Activated CD8-positive, alpha-beta memory T cell treated with anti-CD3 and anti-CD28 coated beads, Interleukin-2, amount 50 U/mL, for 24 hours (primary cell): ENCODE measurements at regions not wholly inside any gene's neighbourhood (a gene's known extent, or its start where the extent isn't known, plus 50 kb on each side); places are given as distances from the start of the nearest gene placed in this dataset.

Experiments
- DNase-seq: peaks from one replicate; pipeline ENCODE4 v3.0.0-alpha.2; 2020; ENCODE audit errors: extremely low read depth

DNA sequence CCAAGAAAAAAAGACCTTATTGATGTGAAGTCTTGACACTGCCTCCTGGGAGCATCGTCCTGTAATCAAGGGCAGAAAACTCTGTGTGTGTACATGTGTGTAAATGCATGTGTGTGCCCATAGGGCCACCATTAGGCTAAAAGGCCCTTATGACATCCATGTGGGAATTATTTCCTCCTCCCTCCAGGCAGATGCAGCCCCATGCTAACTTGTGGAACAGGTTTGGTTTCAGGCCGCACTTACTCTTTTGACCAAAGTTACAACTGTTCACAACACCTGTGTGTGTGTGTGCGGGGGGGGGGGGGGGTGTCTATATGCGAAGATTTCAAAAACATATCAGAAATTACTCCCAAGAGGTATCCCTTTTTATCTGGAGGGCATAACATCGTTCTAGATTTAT is 87.4 kb upstream of the SLC14A2 start:
- DNase-seq, result no peak

DNA sequence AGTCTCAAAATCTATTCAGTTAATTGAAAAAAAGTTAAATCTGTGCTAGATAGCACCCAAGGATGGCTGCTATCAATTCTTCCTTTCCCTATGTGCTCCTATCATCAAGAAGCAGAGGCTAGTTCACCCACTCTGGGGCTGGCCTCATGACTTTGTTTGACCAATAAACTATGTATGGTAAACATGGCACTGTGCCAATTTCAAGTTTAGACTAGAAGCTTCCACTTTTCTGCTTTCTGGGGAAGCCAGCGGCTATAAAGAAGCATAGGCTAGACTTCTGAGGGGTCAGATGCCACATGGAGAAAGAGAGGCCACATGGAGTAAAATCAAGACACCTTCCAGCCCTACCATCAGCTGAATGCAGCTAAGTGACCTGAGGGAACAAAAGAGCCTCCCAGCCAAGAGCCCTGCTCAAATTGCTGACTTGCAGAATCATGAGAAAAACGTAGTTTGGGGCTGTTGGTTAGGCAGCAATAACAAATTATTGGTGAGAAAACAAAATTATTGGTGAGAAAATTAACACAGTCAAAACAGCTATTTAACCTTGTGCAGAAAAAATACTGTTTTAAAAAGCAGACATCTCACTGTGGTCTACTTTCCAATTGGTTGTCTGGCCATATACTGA is 86.5 kb upstream of the SLC14A2 start:
- no peak for DNase-seq

GRCh38 chr18:45538444-45538843 is 76.8 kb upstream of the SLC14A2 start:
- DNase-seq, result no peak

DNA sequence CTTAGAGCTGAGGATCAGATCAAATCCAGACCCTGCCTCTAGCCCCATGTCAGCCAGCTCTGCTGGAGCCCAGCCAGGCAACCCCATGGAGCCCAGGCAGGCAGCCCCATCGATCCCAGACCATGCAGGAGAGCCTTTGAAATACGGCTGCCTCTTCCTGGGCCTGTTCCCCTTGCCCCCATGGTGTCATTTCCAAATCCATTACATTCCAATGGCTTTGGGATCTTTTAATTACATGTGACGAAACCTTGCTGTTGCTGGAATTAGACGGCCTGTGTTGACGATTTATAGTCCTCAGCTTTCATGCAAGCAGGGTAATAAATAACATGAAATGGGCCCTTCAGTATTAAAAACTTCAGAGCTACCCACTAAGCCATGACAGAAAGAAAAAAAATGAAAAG is 75.8 kb upstream of the SLC14A2 start:
- no peak for DNase-seq

GRCh38 chr18:45540125-45540524 is 75.2 kb upstream of the SLC14A2 start:
- no peak for DNase-seq

DNA sequence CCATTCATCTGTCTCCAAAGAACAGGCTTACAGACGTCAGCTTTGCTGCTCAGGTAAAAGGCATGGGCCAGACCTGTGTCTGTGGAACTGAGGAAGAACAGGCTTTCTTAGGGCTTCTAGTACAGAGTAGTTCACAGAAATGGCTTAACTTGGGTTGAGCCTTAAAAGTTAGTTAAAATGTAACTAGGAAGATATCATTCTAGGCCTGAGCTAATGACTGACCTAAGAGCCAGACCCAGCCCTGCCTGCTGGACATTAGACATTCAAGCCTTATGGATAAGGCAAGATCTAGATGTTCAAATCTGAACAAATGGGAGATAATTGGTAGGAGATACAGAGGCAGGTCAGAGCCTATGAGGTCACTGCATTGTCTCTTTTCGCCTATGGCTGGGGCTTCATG is 73.9 kb upstream of the SLC14A2 start:
- DNase-seq, result no peak

DNA sequence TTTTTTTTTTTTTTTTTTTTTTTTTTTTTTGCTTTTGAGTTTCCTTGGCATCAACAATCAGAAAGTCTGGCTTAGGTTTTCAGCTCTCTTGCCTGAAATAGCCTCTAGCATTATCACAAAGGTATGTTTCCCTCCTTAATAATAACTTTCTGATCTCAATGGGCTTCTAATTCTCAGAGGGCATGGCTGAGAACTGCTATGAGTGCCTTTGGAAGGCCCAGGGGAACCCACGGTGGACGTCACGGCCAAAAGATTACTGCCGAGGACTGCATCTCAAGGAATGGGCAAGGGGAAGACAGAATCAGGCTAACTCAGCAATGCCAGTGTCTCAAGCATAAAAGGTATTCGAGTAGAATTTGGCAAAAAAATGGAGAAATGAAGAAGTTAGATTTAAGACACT is 73.2 kb upstream of the SLC14A2 start:
- no peak for DNase-seq

GRCh38 chr18:45547910-45548309 is 67.4 kb upstream of the SLC14A2 start:
- no peak for DNase-seq

DNA sequence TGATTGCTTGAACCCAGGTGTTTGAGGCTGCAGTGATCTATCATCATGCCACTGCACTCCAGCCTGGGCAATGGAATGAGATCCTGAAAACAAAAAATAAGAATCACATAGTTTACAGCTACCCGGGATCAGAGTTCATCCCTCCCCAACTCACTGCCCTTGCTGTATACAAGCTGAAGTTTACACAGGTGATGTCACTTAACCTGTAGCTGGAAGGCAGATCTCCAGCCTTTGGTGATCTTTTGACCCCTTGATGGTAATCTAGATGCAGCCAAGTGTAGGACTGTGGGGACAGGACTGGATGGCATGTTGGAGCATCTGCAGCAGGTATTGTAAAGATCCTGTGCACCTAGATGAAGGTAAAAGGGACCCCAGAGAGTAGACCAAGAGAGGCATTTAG is 66.7 kb upstream of the SLC14A2 start:
- no peak for DNase-seq

- no peak for DNase-seq
Observed at GRCh38 chr18:45549290-45549689, 66.0 kb upstream of the SLC14A2 start.

DNA sequence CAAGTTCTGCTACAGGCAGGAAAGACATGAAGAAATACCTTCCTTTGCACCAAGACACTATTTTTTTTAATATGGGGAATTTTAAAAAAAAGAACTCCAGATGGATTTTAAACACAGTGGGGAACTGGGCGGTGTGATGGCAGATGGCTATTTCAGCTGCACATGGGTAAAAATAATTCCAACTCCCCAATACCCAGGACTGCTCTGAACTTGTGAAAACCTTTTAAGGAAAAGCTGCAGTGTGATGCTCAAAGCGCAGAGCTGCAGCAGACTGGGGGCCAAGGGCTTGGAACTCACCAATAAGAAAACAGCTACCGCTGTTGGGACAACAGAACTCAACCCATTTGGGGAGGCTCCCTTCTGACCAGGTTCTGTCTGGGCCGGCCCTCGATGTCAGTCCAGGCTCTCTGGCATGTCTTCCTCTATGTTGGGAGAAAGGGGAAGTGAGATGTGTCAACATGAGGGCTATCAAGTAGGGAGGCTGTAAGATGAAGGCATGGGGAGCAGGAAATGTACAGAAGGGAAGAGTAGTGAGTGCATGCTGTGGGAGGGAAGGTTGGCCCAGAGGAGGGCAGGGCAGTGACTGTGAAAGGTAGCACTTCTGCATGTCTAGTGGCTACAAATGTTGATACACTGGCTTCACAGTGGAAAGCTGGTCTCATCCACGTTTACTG is 64.0 kb upstream of the SLC14A2 start:
- no peak for DNase-seq

DNA sequence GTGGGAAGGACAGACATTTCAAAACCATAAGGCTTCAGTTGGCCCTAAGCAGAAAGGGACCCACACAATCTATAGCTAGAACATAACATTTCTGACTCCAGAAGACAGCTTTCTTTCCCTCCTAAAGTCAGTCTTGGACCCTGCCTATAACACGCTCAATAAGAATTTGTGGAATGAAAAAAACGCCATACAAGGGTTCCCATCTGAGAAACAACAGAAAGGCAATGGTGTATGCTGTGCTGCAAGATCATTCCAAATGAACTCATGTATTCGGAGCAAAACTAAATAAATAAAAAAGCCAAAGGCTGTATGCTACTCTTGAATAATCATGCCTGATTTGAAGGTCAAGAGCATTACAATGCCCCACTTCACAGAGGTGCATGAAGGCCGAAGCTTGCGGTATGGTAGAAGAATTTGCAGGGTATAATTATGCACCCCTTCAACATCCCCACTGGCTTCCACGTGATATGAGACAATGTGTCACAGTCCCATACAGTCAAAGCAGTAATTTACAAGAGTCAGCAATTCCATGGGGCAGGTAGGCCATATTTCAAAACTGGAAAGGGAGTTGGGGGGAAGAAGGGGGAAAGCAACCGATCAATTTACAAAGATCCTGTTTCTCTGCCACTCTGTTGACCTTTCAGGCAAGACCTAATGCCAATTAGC is 61.4 kb upstream of the SLC14A2 start:
- no peak for DNase-seq

DNA sequence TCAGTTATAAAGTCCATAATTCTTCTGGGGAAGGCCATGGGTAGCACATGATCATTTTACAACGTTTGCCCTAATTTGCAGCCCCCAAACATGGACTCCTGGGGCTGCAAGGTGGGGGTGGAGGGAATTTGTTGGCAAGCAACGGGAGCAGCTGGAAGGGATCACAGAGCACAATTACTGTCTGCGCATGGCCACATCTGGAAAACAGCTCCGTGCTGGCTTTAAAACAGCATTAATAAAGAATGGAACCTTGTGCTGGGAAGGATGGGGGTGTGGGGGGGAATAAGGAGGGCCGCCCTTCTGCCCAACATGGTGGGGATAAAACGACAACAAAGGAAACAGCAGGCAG is 60.9 kb upstream of the SLC14A2 start:
- DNase-seq, result no peak

DNA sequence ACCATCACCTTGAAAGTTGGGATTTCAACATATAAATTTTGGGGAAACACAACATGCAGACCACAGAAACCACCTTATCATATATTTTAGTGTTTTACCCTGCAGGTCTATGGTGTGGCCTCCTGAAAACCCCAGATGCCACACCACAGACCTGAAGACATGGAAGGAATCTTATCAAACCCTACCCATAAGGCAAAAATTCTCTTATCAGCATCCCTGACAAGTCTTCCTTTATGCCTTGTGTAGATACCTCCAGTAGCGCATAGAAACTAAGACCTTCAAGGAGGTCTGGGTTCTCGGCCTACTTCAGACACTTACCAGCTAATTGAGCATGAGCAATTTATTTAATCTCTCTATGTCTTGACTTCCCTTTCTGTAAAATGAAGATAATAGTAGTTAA is 59.1 kb upstream of the SLC14A2 start:
- no peak for DNase-seq

GRCh38 chr18:45557287-45557686 is 58.0 kb upstream of the SLC14A2 start:
- DNase-seq, result no peak

DNA sequence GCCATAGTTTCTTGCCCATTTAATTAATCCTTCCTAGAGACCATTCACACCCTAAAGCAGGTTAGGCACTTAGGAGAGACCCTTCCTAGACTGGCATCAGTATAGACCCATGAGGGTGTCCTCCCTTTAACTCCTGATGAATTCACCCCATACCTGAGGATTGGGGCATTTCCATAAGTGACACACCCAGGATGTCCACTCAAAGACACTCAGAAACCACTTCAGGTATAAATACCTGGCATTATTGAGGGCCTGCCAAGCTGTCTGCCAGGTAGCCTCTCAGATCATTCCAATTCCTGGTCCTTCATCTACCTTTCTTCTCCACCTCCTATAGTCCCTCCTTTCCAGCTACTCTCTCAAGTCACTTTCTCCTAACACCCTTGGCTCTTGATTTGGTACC is 57.5 kb upstream of the SLC14A2 start:
- DNase-seq, result no peak

GRCh38 chr18:45559258-45559657 is 56.0 kb upstream of the SLC14A2 start:
- DNase-seq, result no peak

GRCh38 chr18:45560870-45561269 is 54.4 kb upstream of the SLC14A2 start:
- DNase-seq, result no peak

DNA sequence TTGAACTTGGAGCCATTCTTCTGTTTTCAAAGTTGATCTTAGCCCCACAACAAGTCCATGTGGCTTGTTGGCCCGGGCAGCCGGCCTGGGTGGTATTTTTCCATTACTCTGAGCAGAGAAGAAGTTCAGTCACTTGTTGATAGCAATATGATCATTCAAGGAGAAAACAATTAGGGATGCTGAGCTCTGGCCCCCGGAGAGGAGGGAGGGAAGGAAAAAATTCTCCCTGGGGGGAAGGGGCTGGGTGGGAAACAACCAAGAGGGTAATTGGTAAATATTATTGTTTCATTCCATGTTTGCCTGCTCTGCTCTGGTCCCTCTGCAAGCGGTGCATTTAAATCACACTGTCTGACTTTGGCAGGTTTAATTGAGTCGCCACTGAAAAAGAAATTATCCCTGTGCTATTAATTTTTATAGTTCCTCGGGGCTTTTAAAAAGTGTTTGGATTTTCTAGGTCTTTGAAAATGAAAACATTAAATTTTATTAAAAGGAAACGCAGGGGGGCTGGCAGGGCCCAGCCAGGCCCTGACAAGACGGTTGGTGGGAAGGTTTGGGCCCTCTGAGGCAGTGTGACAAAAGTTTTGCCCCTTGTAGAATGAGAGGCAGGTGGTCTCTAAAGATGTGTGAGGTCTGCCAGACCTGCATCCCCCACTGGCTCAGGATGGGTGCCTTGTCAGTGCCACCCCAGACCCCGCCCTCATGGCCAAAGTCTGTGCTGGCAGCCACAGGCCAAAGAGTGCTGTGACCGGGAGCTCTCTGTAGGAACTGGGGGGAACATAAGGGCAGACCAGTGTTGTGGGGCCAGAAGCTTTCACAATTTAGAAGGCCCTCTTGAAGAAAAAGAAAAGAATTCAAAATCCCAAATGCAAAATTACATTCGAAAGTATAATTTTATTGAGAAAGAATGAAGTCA is 52.5 kb upstream of the SLC14A2 start:
- DNase-seq, result no peak

DNA sequence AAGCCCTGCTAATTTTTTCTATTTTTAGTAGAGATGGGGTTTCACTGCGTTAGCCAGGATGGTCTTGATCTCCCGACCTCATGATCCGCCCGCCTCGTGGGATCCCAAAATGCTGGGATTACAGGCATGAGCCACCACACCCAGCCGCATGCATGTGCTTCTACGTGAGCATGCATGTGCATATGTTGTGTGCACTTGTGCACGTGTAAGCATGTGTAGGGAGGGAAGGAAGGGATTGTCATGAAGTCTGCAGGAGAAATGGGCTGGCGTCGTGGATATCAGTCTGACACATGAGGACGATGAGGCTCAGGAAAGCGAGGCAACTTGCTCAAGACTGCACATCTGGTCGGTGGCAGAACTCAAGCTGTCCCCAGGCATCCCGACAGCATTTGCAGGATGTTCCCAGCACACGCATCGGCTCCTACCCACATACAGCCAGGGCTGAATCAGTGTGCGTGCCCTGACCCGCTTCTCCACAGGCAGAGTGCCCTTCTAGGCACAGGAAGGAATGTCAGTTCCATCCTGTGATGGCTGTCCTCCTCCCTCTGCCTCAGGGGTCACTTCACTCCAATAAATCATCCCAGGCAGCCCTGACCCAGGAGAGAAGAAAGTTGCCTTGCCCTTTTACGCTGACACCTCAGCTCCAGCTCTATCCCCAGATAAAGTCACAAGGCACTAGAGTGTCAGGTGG is 49.9 kb upstream of the SLC14A2 start:
- no peak for DNase-seq
